ENCODE measurements at regions not wholly inside any gene's neighbourhood (a gene's known extent, or its start where the extent isn't known, plus 50 kb on each side); places are given as distances from the start of the nearest gene placed in this dataset.

DNA sequence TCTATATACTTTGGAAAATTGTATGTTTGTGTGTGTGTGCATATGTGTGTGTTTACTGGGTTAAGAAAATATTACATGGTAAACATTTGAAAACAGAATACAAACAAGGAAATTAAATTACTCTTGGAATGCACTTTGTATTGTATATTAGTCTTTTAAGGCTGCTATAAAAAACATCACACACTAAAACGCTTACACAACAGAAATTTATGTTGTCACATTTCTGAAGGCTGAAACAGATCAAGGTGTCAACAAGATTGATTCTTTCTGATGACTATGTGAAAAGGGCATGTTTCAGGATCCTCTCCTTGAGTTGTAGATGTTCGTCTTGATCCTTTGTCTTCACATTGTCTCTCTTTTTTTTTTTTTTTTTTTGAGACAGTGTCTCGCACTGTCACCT lies 149.1 kb upstream of the CNTN5 start:
- Histone ChIP-seq H3K27me3 (no peaks in the 10 kb centered on the region), H3K4me3 (no peak overlapping the region), H3K27ac (no peak overlapping the region), H3K4me1 (ENCODE audit: insufficient read depth) (no peaks in the 10 kb centered on the region), H3K9me3 (no peaks in the 10 kb centered on the region), H3K36me3 (no peaks in the 10 kb centered on the region)
- 87 to 93% (median 90%) methylated on average over 3 of the region's 3 CpGs for WGBS, 3 donors
- no peak for DNase-seq
- TF ChIP-seq EP300 (IDR thresholded peaks at IDR 0.05) (no peak), POLR2A (IDR thresholded peaks at IDR 0.05) (no peak)
- TF ChIP-seq, protein P1, sequence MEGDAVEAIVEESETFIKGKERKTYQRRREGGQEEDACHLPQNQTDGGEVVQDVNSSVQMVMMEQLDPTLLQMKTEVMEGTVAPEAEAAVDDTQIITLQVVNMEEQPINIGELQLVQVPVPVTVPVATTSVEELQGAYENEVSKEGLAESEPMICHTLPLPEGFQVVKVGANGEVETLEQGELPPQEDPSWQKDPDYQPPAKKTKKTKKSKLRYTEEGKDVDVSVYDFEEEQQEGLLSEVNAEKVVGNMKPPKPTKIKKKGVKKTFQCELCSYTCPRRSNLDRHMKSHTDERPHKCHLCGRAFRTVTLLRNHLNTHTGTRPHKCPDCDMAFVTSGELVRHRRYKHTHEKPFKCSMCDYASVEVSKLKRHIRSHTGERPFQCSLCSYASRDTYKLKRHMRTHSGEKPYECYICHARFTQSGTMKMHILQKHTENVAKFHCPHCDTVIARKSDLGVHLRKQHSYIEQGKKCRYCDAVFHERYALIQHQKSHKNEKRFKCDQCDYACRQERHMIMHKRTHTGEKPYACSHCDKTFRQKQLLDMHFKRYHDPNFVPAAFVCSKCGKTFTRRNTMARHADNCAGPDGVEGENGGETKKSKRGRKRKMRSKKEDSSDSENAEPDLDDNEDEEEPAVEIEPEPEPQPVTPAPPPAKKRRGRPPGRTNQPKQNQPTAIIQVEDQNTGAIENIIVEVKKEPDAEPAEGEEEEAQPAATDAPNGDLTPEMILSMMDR (IDR thresholded peaks at IDR 0.05), result no peak
- intact Hi-C loops (cut with DNase I), result no loop called here

DNA sequence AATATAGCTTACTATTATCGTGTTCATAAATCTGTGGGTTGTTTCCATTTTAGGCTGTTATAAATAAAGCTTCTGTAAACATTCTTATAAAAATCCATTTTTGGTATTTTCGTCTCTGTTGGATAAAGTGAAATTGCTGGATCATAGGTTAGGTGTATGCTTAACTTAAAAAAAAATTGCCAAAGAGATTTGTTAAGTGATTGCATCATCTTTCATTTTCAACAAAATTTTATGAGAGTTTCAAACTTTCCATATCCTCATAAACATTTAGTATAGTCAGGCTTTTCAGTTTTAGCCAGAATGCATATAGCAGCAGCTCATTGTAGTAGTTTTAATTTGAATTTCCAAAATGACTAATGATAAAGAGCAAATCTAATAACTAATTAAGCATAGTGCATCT lies 146.7 kb upstream of the CNTN5 start:
- Histone ChIP-seq H3K27me3 (no peaks in the 10 kb centered on the region), H3K4me3 (no peak overlapping the region), H3K27ac (no peak overlapping the region), H3K4me1 (ENCODE audit: insufficient read depth) (no peaks in the 10 kb centered on the region), H3K9me3 (no peaks in the 10 kb centered on the region), H3K36me3 (no peaks in the 10 kb centered on the region)
- TF ChIP-seq, protein P1 (IDR thresholded peaks at IDR 0.05), result no peak
- TF ChIP-seq POLR2A (IDR thresholded peaks at IDR 0.05), result no peak
- TF ChIP-seq EP300 (IDR thresholded peaks at IDR 0.05), result no peak
- WGBS, 3 donors, result 61 to 89% (median 83%) methylated on average over 2 of the region's 2 CpGs
- intact Hi-C loops (cut with DNase I), result no loop called here
- no peak for DNase-seq

DNA sequence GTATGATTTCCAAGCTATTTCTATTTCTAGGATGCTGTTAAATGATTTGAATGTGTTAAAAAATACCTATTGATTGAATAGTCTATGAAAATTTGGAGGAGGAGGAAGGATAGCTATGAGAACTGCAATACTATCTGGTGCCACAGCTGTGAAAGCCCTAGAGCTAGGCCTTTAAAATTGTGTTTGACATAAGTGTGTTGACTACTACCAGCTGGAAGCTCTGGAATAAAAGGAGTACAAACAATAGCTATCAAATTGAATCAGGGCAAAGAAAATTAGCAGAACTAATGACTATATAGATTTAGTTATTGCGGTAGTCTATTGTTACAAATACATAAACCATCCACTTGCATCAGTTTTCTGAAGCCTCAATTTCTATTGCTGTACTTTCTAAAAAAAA lies 124.8 kb upstream of the CNTN5 start:
- Histone ChIP-seq H3K27me3 (no peaks in the 10 kb centered on the region), H3K4me3 (no peak overlapping the region), H3K27ac (no peak overlapping the region), H3K36me3 (no peaks in the 10 kb centered on the region), H3K9me3 (no peaks in the 10 kb centered on the region), H3K4me1 (ENCODE audit: insufficient read depth) (no peaks in the 10 kb centered on the region)
- intact Hi-C loops (cut with DNase I), result no loop called here
- DNase-seq, result no peak
- TF ChIP-seq EP300 (IDR thresholded peaks at IDR 0.05) (no peak), POLR2A (IDR thresholded peaks at IDR 0.05) (no peak)
- TF ChIP-seq, protein P1 (IDR thresholded peaks at IDR 0.05), result no peak
- WGBS, 3 donors, result 85 to 95% (median 93%) methylated on average over 1 of the region's 1 CpG

DNA sequence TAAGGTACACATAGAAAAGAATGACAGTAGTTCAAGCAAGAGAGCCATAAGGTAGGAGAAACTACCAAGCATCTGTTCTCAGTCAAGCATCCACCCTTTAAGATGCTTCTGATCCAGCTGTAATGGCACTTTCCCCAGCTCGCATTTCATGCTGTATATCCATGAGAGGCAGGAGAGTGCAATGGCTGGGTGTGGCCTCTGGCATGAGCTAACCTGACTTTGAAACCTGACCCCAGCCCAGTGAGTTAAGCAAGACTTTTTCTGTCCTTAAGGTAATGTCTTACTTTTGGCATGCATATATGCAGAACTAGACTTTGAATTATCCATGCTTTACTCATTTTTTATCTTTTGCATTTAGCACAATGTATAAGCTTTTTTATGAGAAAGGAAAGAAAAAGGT lies 79.8 kb upstream of the CNTN5 start:
- Histone ChIP-seq H3K27me3 (no peaks in the 10 kb centered on the region), H3K4me1 (ENCODE audit: insufficient read depth) (no peaks in the 10 kb centered on the region), H3K4me3 (no peak overlapping the region), H3K36me3 (no peaks in the 10 kb centered on the region), H3K27ac (no peak overlapping the region), H3K9me3 (no peaks in the 10 kb centered on the region)
- no peak for DNase-seq
- no peak for TF ChIP-seq POLR2A (IDR thresholded peaks at IDR 0.05)
- TF ChIP-seq, protein P1 (IDR thresholded peaks at IDR 0.05), result no peak
- TF ChIP-seq EP300 (IDR thresholded peaks at IDR 0.05), result no peak
- WGBS, 3 donors, result 48 to 71% (median 70%) methylated on average over 1 of the region's 1 CpG
- intact Hi-C loops (cut with DNase I), result no loop called here

DNA sequence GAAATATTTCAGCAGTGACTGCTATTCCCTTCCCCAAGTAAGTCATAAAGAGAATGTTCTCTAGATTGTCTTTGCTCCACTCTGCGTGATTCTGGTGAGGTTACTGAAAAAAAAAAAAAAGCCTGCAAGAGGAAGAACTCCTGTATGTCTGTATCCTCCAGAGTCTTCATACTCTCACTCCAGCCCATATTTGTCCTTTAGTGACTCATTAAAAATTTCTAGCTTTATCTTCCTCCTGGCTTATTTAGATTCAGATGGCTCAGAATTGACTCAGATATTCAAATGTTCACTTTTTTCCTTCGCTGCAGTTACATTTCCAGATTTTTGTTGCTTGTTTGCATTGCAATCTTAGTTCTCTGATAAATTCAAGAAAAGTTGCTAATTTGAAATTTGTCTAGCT lies 76.3 kb upstream of the CNTN5 start:
- H3K9me3 ChIP-seq, result no peaks in the 10 kb centered on the region
- WGBS, 3 donors, result 83 to 90% (median 84%) methylated on average over 2 of the region's 2 CpGs
- intact Hi-C loops (cut with DNase I), result no loop called here

More for the DNA sequence above, 76.3 kb upstream of the CNTN5 start:
- no peaks in the 10 kb centered on the region for H3K4me1 ChIP-seq (ENCODE audit: insufficient read depth)
- H3K4me3 ChIP-seq, result no peak overlapping the region
- H3K27ac ChIP-seq, result no peak overlapping the region
- no peak for TF ChIP-seq POLR2A (IDR thresholded peaks at IDR 0.05)
- no peak for TF ChIP-seq EP300 (IDR thresholded peaks at IDR 0.05)
- TF ChIP-seq, protein P1 (IDR thresholded peaks at IDR 0.05), result no peak
- no peaks in the 10 kb centered on the region for H3K36me3 ChIP-seq
- H3K27me3 ChIP-seq, result no peaks in the 10 kb centered on the region
- no peak for DNase-seq
